ENCODE measurements at regions not wholly inside any gene's neighbourhood (a gene's known extent, or its start where the extent isn't known, plus 50 kb on each side); places are given as distances from the start of the nearest gene placed in this dataset.

GRCh38 chr1:95640746-95641145 is 406.7 kb downstream of the RWDD3 start:
- TF ChIP-seq CTCF (IDR thresholded peaks at IDR 0.05; ENCODE audit: insufficient read depth, low read depth, low read length) (no peak), EZH2 (IDR thresholded peaks at IDR 0.05; ENCODE audit: insufficient read depth, low read length) (no peak)

Data from astrocyte (in vitro differentiated cells and primary cell).